DND-41 (cell line): ENCODE measurements at regions not wholly inside any gene's neighbourhood (a gene's known extent, or its start where the extent isn't known, plus 50 kb on each side); places are given as distances from the start of the nearest gene placed in this dataset.

Experiments used
- ATAC-seq: fragments of 200-7000 bp; cut with Tn5 transposase; 3 replicates; pipeline ENCODE4 v1.9.1; 2021; ENCODE audit warnings: low read depth; ENCODE audit not compliant: insufficient read depth
- DNase-seq: peaks from one replicate; pipeline ENCODE4 v3.0.0-alpha.2; 2020
- H2AFZ ChIP-seq: 2 replicates; pipeline ENCODE4 v1.6.0; 2012; ENCODE audit warnings: low read depth, low read length
- H3K27ac ChIP-seq: 2 replicates; pipeline ENCODE4 v1.5.1; 2012; ENCODE audit warnings: low read length, inconsistent platforms
- H3K27me3 ChIP-seq: fragments of 200-600 bp; sonication (generic); 2 replicates; pipeline ENCODE4 v1.6.0; 2012; ENCODE audit warnings: low read length, mild to moderate bottlenecking, inconsistent platforms; ENCODE audit not compliant: insufficient read depth, poor library complexity
- H3K36me3 ChIP-seq: 2 replicates; pipeline ENCODE4 v1.5.1; 2012; ENCODE audit warnings: low read length, inconsistent platforms; ENCODE audit not compliant: insufficient read depth
- H3K4me1 ChIP-seq: 2 replicates; pipeline ENCODE4 v1.5.1; 2012; ENCODE audit warnings: mild to moderate bottlenecking, low read length; ENCODE audit not compliant: insufficient read depth
- H3K4me2 ChIP-seq: 2 replicates; pipeline ENCODE4 v1.6.0; 2012; ENCODE audit warnings: mild to moderate bottlenecking, moderate library complexity, low read length, inconsistent platforms; ENCODE audit not compliant: insufficient read depth
- H3K4me3 ChIP-seq, 2 experiments: fragments of 200-600 bp in 1 of 2; shearing (Covaris generic) in 1 of 2; 2 replicates each; pipeline ENCODE4 v1.5.1; 2012 to 2016; ENCODE audit warnings: inconsistent platforms in 2 of 2, low read length in 2 of 2, mild to moderate bottlenecking in 2 of 2, low read depth in 1 of 2, moderate library complexity in 1 of 2
- H3K79me2 ChIP-seq: 2 replicates; pipeline ENCODE4 v1.6.0; 2012; ENCODE audit warnings: low read length, inconsistent platforms; ENCODE audit not compliant: insufficient read depth
- H3K9ac ChIP-seq: 2 replicates; pipeline ENCODE4 v1.6.0; 2012; ENCODE audit warnings: low read depth, mild to moderate bottlenecking, inconsistent platforms, low read length, moderate library complexity
- H3K9me3 ChIP-seq: 2 replicates; pipeline ENCODE4 v1.5.1; 2012; ENCODE audit warnings: low read length, moderate library complexity, mild to moderate bottlenecking, inconsistent platforms; ENCODE audit not compliant: insufficient read depth, severe bottlenecking
- H4K20me1 ChIP-seq: 2 replicates; pipeline ENCODE4 v1.6.0; 2012; ENCODE audit warnings: low read length; ENCODE audit not compliant: insufficient read depth
- EZH2 ChIP-seq: IDR thresholded peaks from 3 replicates; pipeline ENCODE4 v1.6.1; 2012; ENCODE audit warnings: borderline replicate concordance, low read depth, mild to moderate bottlenecking, moderate library complexity, low read length, inconsistent platforms; ENCODE audit not compliant: severe bottlenecking
- TF ChIP-seq, protein P1 (sequence below): IDR thresholded peaks from 2 replicates; pipeline ENCODE4 v1.5.1; 2012; ENCODE audit warnings: borderline replicate concordance, low read length, moderate library complexity, mild to moderate bottlenecking; ENCODE audit not compliant: poor library complexity, severe bottlenecking; ENCODE audit errors: extremely low read depth

DNA sequence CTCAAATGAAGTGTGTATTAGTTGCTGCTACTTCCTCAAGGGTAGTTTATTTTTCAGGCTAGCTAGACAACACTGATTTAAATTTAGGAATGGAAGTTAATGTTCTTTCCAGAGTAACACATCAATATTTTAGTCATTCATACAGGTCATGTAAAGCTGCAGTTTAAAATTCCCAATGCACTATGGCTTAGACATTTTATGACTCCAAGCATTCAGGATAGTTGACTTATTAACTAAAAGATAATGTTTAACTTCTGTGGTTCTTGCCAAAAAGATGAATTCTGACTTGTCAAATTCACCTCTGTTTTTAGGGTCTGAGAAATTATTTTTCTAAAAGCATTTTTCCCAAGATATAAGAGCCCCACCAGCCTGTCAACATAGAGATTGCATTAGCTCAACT, 131.9 kb downstream of the TFPI2 start:
- no peak overlapping the region for H3K4me2 ChIP-seq
- ATAC-seq (no peak), DNase-seq (no peak)
- no peaks in the 10 kb centered on the region for H3K27me3 ChIP-seq
- H3K79me2 ChIP-seq: no peaks in the 10 kb centered on the region
- no peaks in the 10 kb centered on the region for H4K20me1 ChIP-seq
- no peak overlapping the region for H3K27ac ChIP-seq
- H3K4me1 ChIP-seq: no peaks in the 10 kb centered on the region
- no peaks in the 10 kb centered on the region for H3K9me3 ChIP-seq
- H3K36me3 ChIP-seq: no peaks in the 10 kb centered on the region
- no peak overlapping the region for H2AFZ ChIP-seq
- TF ChIP-seq EZH2: no peak
- TF ChIP-seq, protein P1, sequence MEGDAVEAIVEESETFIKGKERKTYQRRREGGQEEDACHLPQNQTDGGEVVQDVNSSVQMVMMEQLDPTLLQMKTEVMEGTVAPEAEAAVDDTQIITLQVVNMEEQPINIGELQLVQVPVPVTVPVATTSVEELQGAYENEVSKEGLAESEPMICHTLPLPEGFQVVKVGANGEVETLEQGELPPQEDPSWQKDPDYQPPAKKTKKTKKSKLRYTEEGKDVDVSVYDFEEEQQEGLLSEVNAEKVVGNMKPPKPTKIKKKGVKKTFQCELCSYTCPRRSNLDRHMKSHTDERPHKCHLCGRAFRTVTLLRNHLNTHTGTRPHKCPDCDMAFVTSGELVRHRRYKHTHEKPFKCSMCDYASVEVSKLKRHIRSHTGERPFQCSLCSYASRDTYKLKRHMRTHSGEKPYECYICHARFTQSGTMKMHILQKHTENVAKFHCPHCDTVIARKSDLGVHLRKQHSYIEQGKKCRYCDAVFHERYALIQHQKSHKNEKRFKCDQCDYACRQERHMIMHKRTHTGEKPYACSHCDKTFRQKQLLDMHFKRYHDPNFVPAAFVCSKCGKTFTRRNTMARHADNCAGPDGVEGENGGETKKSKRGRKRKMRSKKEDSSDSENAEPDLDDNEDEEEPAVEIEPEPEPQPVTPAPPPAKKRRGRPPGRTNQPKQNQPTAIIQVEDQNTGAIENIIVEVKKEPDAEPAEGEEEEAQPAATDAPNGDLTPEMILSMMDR: no peak
- H3K4me3 ChIP-seq: no peak overlapping the region
- H3K9ac ChIP-seq: no peak overlapping the region

DNA sequence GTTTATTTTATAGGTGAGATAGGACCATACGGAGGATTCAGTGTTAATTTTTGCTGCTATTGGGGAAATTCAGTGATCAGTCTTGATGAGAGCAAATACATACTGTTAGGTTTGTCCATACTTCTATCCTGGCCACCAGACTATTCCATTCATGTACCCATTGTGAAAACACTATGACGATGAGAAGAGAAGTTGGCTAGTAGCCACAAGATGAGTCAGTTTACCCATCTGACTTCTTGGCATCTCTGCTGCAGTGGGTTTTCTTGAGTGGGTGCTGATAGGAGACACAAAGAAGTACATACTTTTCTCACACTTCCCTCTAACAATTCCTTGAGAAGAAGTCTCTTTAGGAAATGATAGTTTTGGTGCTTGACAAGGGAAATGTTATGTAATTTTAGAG, 133.1 kb downstream of the TFPI2 start:
- H4K20me1 ChIP-seq: no peaks in the 10 kb centered on the region
- H3K9me3 ChIP-seq: no peaks in the 10 kb centered on the region
- H3K79me2 ChIP-seq: no peaks in the 10 kb centered on the region
- ATAC-seq (no peak), DNase-seq (no peak)
- H3K27ac ChIP-seq: no peak overlapping the region
- H3K27me3 ChIP-seq: no peaks in the 10 kb centered on the region
- H3K36me3 ChIP-seq: no peaks in the 10 kb centered on the region
- H3K9ac ChIP-seq: no peak overlapping the region
- H3K4me2 ChIP-seq: no peak overlapping the region
- no peak overlapping the region for H3K4me3 ChIP-seq
- TF ChIP-seq, protein P1: no peak
- TF ChIP-seq EZH2: no peak
- no peak overlapping the region for H2AFZ ChIP-seq
- no peaks in the 10 kb centered on the region for H3K4me1 ChIP-seq

DNA sequence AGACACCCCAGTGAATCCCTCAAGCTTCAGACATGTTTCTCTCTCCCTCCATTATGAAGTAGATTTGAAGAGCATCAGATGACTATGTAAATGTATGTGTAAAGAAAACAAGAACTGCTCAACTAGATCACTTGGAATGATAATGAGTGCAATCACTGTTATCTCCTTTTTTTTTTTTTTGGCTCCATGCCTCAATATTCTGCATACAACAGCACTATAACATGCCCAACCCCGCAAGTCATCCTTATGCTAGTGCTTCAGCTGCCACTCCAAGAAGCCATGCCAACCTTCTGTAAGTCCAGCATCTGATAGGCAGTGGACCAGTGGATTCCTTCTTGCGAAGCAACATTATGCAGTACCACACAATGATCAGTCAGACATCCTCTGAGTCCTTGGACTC, 133.7 kb downstream of the TFPI2 start:
- H2AFZ ChIP-seq: no peak overlapping the region
- H4K20me1 ChIP-seq: no peaks in the 10 kb centered on the region
- no peaks in the 10 kb centered on the region for H3K4me1 ChIP-seq
- H3K27ac ChIP-seq: no peak overlapping the region
- no peaks in the 10 kb centered on the region for H3K36me3 ChIP-seq
- no peak overlapping the region for H3K4me3 ChIP-seq
- no peaks in the 10 kb centered on the region for H3K9me3 ChIP-seq
- H3K79me2 ChIP-seq: no peaks in the 10 kb centered on the region
- DNase-seq (no peak), ATAC-seq (no peak)
- H3K9ac ChIP-seq: no peak overlapping the region
- H3K27me3 ChIP-seq: no peaks in the 10 kb centered on the region
- no peak overlapping the region for H3K4me2 ChIP-seq
- TF ChIP-seq, protein P1: no peak
- no peak for TF ChIP-seq EZH2

DNA sequence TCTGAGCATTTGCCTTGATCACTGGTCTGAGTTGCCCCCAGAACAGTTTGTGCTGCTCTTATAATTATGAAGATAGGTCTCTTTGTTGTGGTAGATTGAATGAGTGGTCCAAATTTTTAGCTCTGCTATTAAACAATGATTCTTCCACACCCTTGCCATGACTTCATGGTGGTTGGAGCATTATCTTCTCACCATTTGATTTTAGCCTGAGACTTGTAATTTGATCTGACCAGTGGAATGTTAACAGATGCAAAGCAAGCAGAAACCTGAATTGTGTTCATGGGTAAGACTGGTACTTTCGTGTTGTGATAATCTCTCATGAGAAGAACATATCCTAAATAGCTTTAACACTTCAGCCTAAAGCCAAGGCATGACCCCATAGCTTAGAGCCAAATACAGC, 139.1 kb downstream of the TFPI2 start:
- TF ChIP-seq EZH2: no peak
- TF ChIP-seq, protein P1: no peak
- no peak overlapping the region for H2AFZ ChIP-seq
- no peaks in the 10 kb centered on the region for H3K36me3 ChIP-seq
- DNase-seq (no peak), ATAC-seq (no peak)
- no peak overlapping the region for H3K4me2 ChIP-seq
- H3K27me3 ChIP-seq: no peaks in the 10 kb centered on the region
- H3K9me3 ChIP-seq: no peaks in the 10 kb centered on the region
- H3K9ac ChIP-seq: no peak overlapping the region
- H4K20me1 ChIP-seq: no peaks in the 10 kb centered on the region
- no peak overlapping the region for H3K27ac ChIP-seq
- no peaks in the 10 kb centered on the region for H3K79me2 ChIP-seq
- H3K4me1 ChIP-seq: no peaks in the 10 kb centered on the region
- no peak overlapping the region for H3K4me3 ChIP-seq
